Heart left ventricle (tissue), 13 donors: ENCODE measurements at regions not wholly inside any gene's neighbourhood (a gene's known extent, or its start where the extent isn't known, plus 50 kb on each side); places are given as distances from the start of the nearest gene placed in this dataset.

ENCODE experiments used
- CTCF ChIP-seq, 12 donors: fragments of 200-600 bp; sonication (generic) in 4 of 12; IDR thresholded peaks; one replicate each; pipeline versions ENCODE4 v1.5.0 to v1.8.0; 2018 to 2022; ENCODE audit warnings: antibody characterized with exemption in 12 of 12, mild to moderate bottlenecking in 5 of 12
- POLR2A ChIP-seq, 2 donors: fragments of 450-650 bp; IDR thresholded peaks; one replicate each; pipeline ENCODE4 v1.6.1; 2017; ENCODE audit warnings: antibody characterized with exemption in 2 of 2, mild to moderate bottlenecking in 2 of 2, moderate library complexity in 2 of 2
- donor health status: ischemic (EF 13 %, LVEDD 7.1; RV severe dilation, severe dysfunction).
- donor health status: DM: no; HTN: yes; CAD: no.
- donor health status: DM: no; HTN: no; CAD: no.
- donor health status: ischemic (EF 25% LVEDD 6.9; RV normal size, moderate dysfunction).
- donor health status: ischemic (EF 25% LVEDD 5.7; RV mildly dilated, moderate dysfunction).
- donor health status: ischemic (EF 35%, LVEDD 5.7; RV mildly dilated, moderate dysfunction).
- donor health status: nonischemic (EF 11% LVEDD 7.7; RV severe dilation, severe dysfunction).
- donor health status: DM: yes; HTN: yes; CAD: no.
- donor health status: PGD.
- donor health status: ischemic (EF 29% LVEDD 5.4; RV normal size, mild dysfunction).
- donor health status: nonischemic (EF 23%, LVEDD 6.1; RV moderate dilation, normal function).

DNA sequence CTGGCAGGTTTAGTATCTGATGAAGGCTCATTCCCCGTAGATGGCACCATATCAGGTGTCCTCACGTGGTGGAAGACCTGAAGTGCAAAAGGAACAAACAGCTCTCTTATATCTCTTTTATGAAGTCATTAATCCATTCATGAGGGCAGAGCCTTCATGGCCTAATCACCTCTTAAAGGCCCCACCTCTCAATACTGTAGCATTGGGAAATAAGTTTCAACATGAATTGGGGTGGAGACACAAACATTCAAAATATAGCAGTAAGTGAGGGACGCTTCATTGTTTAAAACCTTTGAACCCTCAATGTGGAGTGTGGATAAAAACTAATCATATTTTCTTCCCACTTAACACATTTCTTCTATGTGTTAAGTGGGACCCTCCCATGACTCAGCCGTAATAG is 489.4 kb upstream of the WWC1 start:
- TF ChIP-seq CTCF (IDR thresholded peaks at IDR 0.05), result no peak
- no peak for TF ChIP-seq POLR2A (IDR thresholded peaks at IDR 0.05)
